Kidney epithelial cell (primary cell): ENCODE measurements at regions not wholly inside any gene's neighbourhood (a gene's known extent, or its start where the extent isn't known, plus 50 kb on each side); places are given as distances from the start of the nearest gene placed in this dataset.

Experiments
- DNase-seq: peaks from one replicate; pipeline ENCODE4 v3.0.0-alpha.2; 2010; ENCODE audit warnings: low read depth
- H3K27me3 ChIP-seq: 2 replicates; pipeline ENCODE4 v1.6.0; 2011; ENCODE audit warnings: low read length; ENCODE audit not compliant: control insufficient read depth, insufficient read depth
- H3K36me3 ChIP-seq: 2 replicates; pipeline ENCODE4 v1.5.1; 2011; ENCODE audit warnings: low read length; ENCODE audit not compliant: control insufficient read depth, insufficient read depth
- H3K4me3 ChIP-seq: 2 replicates; pipeline ENCODE4 v1.5.1; 2011; ENCODE audit warnings: low read depth, mild to moderate bottlenecking, control low read depth, low read length
- TF ChIP-seq, protein P1 (sequence below): IDR thresholded peaks from 2 replicates; pipeline ENCODE4 v1.5.1; 2011; ENCODE audit warnings: mild to moderate bottlenecking, moderate library complexity, low read length, control low read depth, inconsistent platforms; ENCODE audit not compliant: insufficient read depth, poor library complexity, severe bottlenecking

- TF ChIP-seq, protein P1, sequence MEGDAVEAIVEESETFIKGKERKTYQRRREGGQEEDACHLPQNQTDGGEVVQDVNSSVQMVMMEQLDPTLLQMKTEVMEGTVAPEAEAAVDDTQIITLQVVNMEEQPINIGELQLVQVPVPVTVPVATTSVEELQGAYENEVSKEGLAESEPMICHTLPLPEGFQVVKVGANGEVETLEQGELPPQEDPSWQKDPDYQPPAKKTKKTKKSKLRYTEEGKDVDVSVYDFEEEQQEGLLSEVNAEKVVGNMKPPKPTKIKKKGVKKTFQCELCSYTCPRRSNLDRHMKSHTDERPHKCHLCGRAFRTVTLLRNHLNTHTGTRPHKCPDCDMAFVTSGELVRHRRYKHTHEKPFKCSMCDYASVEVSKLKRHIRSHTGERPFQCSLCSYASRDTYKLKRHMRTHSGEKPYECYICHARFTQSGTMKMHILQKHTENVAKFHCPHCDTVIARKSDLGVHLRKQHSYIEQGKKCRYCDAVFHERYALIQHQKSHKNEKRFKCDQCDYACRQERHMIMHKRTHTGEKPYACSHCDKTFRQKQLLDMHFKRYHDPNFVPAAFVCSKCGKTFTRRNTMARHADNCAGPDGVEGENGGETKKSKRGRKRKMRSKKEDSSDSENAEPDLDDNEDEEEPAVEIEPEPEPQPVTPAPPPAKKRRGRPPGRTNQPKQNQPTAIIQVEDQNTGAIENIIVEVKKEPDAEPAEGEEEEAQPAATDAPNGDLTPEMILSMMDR, result no peak
- no peak for DNase-seq
Measured at GRCh38 chr2:146024212-146024743, 1504.4 kb upstream of the ZEB2 start.

GRCh38 chr2:146004462-146004861, 1484.5 kb upstream of the ZEB2 start:
- Histone ChIP-seq H3K4me3 (no peak overlapping the region), H3K27me3 (no peaks in the 10 kb centered on the region), H3K36me3 (no peaks in the 10 kb centered on the region)
- TF ChIP-seq, protein P1, result no peak
- DNase-seq, result no peak

More at GRCh38 chr2:146024212-146024743, 1504.4 kb upstream of the ZEB2 start:
- H3K4me3 ChIP-seq, result no peak overlapping the region
- H3K27me3 ChIP-seq, result no peaks in the 10 kb centered on the region
- H3K36me3 ChIP-seq, result no peaks in the 10 kb centered on the region

DNA sequence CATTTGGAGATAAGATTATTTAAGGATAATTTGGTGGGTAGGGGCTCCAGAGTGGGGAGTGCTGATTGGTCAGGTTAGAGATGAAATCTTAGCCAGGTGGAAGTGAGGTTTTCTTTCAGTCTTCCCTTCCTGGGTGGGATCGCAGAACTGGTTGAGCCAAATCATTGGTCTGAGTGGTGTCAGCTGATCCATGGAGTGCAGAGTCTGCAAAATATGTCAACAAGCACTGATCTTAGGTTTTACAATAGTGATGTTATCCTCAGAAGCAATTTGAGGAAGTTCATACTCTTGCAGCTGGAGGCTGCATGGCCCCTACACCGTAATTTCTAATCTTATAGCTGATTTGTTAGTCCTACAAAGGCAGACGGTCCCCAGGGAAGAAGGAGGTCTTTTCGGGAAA, 1483.4 kb upstream of the ZEB2 start:
- Histone ChIP-seq H3K27me3 (no peaks in the 10 kb centered on the region), H3K4me3 (no peak overlapping the region), H3K36me3 (no peaks in the 10 kb centered on the region)
- TF ChIP-seq, protein P1, result no peak
- DNase-seq, result no peak

DNA sequence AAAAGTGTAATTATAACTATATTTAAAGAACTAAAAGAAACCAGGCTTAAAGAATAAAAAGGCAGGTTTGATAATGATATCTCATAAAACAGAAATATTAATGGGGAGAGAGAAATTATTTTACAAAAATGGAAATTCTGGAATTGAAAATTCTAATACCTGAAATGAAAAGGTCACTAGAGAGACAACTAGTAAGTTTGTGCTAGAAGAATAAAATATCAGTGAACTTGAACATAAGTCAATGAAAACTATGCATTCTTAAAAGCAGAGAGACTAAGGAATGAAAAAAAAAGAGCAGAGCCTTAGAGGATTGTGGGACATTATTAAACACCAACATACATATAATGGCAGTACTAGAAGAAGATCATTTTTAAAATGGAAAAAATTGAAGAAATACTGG, 1475.0 kb upstream of the ZEB2 start:
- Histone ChIP-seq H3K4me3 (no peak overlapping the region), H3K27me3 (no peaks in the 10 kb centered on the region), H3K36me3 (no peaks in the 10 kb centered on the region)
- no peak for DNase-seq
- TF ChIP-seq, protein P1, result no peak

- Histone ChIP-seq H3K27me3 (no peaks in the 10 kb centered on the region), H3K4me3 (no peak overlapping the region), H3K36me3 (no peaks in the 10 kb centered on the region)
- DNase-seq, result no peak
- TF ChIP-seq, protein P1, result no peak
Measured at GRCh38 chr2:145992572-145992971, 1472.7 kb upstream of the ZEB2 start.

DNA sequence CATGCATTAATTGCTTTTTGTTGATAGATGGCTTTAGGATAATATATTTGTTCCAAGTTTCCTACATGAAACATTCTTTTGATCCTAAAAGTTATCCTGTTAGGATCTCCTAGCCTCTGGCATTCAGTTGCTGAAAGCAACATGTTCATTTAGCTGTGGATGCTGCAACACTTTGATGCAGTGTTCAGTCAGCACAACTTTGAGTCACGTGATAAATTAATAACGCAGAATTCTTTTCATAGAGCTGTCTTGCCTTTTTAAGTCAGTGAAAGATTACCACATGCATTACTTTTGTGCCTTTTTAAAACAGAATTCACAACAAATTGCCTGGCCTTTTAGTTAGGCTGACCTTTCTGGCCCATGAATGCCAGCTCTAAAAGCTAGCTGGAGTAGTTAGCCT, 1467.9 kb upstream of the ZEB2 start:
- Histone ChIP-seq H3K4me3 (no peak overlapping the region), H3K36me3 (no peaks in the 10 kb centered on the region), H3K27me3 (no peaks in the 10 kb centered on the region)
- TF ChIP-seq, protein P1, result no peak
- no peak for DNase-seq
